Upper lobe of left lung (tissue), 4 donors: ENCODE measurements at regions not wholly inside any gene's neighbourhood (a gene's known extent, or its start where the extent isn't known, plus 50 kb on each side); places are given as distances from the start of the nearest gene placed in this dataset.

Source experiments
- CTCF ChIP-seq, 6 experiments: fragments of 450-650 bp in 4 of 6; fragments of 200-600 bp in 2 of 6; sonication (generic) in 2 of 6; IDR thresholded peaks; one replicate each; pipeline ENCODE4 v1.5.1; 2016 to 2019; ENCODE audit warnings: antibody characterized with exemption in 6 of 6
- POLR2A ChIP-seq, 4 donors: fragments of 450-650 bp; IDR thresholded peaks; one replicate each; pipeline ENCODE4 v1.5.1; 2016 to 2017; ENCODE audit warnings: antibody characterized with exemption in 4 of 4, mild to moderate bottlenecking in 2 of 4
- POLR2AphosphoS5 ChIP-seq, 2 donors: sonication (generic); formaldehyde crosslinking; IDR thresholded peaks; one replicate each; pipeline ENCODE4 v1.5.1; 2017; ENCODE audit warnings: antibody characterized with exemption in 2 of 2

GRCh38 chr6:84515067-84515466 is 249.3 kb downstream of the TBX18 start:
- TF ChIP-seq CTCF (IDR thresholded peaks at IDR 0.05) = no peak
- TF ChIP-seq POLR2A (IDR thresholded peaks at IDR 0.05) = no peak
- no peak for TF ChIP-seq POLR2AphosphoS5 (IDR thresholded peaks at IDR 0.05)
